Glutamatergic neuron (in vitro differentiated cells): ENCODE measurements at regions not wholly inside any gene's neighbourhood (a gene's known extent, or its start where the extent isn't known, plus 50 kb on each side); places are given as distances from the start of the nearest gene placed in this dataset.

Experiments
- DNase-seq: peaks from one replicate; pipeline ENCODE4 v3.0.0; 2022
- H3K27ac Mint-ChIP-seq: one replicate; pipeline ENCODE4 v1.8.0; 2020; ENCODE audit warnings: mild to moderate bottlenecking, mixed read lengths, inconsistent platforms; ENCODE audit not compliant: unreplicated experiment
- H3K27me3 Mint-ChIP-seq: one replicate; pipeline ENCODE4 v1.8.0; 2020; ENCODE audit warnings: mild to moderate bottlenecking, moderate library complexity, mixed read lengths, inconsistent platforms; ENCODE audit not compliant: unreplicated experiment
- H3K36me3 Mint-ChIP-seq: one replicate; pipeline ENCODE4 v1.8.0; 2020; ENCODE audit warnings: mild to moderate bottlenecking, mixed read lengths, inconsistent platforms; ENCODE audit not compliant: unreplicated experiment
- H3K4me1 Mint-ChIP-seq: one replicate; pipeline ENCODE4 v1.8.0; 2020; ENCODE audit warnings: mild to moderate bottlenecking, low read depth, mixed read lengths, inconsistent platforms; ENCODE audit not compliant: unreplicated experiment
- H3K4me3 Mint-ChIP-seq: one replicate; pipeline ENCODE4 v1.8.0; 2020; ENCODE audit warnings: mild to moderate bottlenecking, mixed read lengths, inconsistent platforms; ENCODE audit not compliant: unreplicated experiment
- H3K9me3 Mint-ChIP-seq: one replicate; pipeline ENCODE4 v1.8.0; 2020; ENCODE audit warnings: mild to moderate bottlenecking, moderate library complexity, mixed read lengths, inconsistent platforms; ENCODE audit not compliant: unreplicated experiment
- TF ChIP-seq, protein P1 (sequence below): fragments of 200-600 bp; sonication (generic); IDR thresholded peaks from one replicate; pipeline ENCODE4 v1.5.0; 2021; ENCODE audit not compliant: partially characterized antibody, unreplicated experiment

DNA sequence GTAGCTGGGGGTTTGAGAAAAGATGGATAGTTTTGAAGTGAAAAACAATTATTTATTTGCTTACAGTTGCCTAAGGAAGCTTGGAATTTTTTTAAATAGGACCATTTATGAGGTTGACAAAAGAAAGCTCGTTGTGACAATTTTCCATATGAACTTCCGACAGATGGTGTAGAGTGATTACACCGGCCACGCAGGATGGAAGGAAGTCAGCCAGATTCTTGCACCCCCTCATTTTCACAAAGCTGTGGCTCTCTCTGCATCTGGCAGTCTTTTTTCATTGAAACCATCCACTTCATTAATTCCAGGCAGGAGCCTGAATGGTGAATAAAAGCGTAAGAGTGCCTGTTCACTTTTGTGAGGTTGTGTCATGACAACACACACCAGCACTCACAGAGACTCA is 1284.1 kb downstream of the AACS start:
- Mint-ChIP-seq H3K27me3 (no peaks in the 10 kb centered on the region), H3K27ac (no peak overlapping the region), H3K36me3 (peaks cover 7% of the 10 kb centered on the region), H3K4me1 (no peaks in the 10 kb centered on the region), H3K9me3 (peaks cover 9% of the 10 kb centered on the region), H3K4me3 (no peak overlapping the region)
- TF ChIP-seq, protein P1, sequence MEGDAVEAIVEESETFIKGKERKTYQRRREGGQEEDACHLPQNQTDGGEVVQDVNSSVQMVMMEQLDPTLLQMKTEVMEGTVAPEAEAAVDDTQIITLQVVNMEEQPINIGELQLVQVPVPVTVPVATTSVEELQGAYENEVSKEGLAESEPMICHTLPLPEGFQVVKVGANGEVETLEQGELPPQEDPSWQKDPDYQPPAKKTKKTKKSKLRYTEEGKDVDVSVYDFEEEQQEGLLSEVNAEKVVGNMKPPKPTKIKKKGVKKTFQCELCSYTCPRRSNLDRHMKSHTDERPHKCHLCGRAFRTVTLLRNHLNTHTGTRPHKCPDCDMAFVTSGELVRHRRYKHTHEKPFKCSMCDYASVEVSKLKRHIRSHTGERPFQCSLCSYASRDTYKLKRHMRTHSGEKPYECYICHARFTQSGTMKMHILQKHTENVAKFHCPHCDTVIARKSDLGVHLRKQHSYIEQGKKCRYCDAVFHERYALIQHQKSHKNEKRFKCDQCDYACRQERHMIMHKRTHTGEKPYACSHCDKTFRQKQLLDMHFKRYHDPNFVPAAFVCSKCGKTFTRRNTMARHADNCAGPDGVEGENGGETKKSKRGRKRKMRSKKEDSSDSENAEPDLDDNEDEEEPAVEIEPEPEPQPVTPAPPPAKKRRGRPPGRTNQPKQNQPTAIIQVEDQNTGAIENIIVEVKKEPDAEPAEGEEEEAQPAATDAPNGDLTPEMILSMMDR = no peak
- no peak for DNase-seq

GRCh38 chr12:126353604-126354003 is 1288.4 kb downstream of the AACS start:
- H3K4me1 Mint-ChIP-seq = no peaks in the 10 kb centered on the region
- TF ChIP-seq, protein P1 = no peak
- H3K9me3 Mint-ChIP-seq = peaks cover 6% of the 10 kb centered on the region
- H3K4me3 Mint-ChIP-seq = no peak overlapping the region
- peaks cover 9% of the 10 kb centered on the region for H3K36me3 Mint-ChIP-seq
- no peak for DNase-seq
- no peak overlapping the region for H3K27ac Mint-ChIP-seq
- H3K27me3 Mint-ChIP-seq = no peaks in the 10 kb centered on the region

GRCh38 chr12:126354633-126355032 is 1289.4 kb downstream of the AACS start:
- Mint-ChIP-seq H3K27me3 (no peaks in the 10 kb centered on the region), H3K27ac (no peak overlapping the region), H3K36me3 (peaks cover 9% of the 10 kb centered on the region), H3K4me1 (no peaks in the 10 kb centered on the region), H3K4me3 (no peak overlapping the region), H3K9me3 (peaks cover 6% of the 10 kb centered on the region)
- DNase-seq = no peak
- TF ChIP-seq, protein P1 = no peak

GRCh38 chr12:126355346-126355745 is 1290.1 kb downstream of the AACS start:
- Mint-ChIP-seq H3K4me1 (no peaks in the 10 kb centered on the region), H3K36me3 (peaks cover 9% of the 10 kb centered on the region), H3K9me3 (peaks cover 6% of the 10 kb centered on the region), H3K27me3 (no peaks in the 10 kb centered on the region), H3K4me3 (no peak overlapping the region), H3K27ac (no peak overlapping the region)
- no peak for DNase-seq
- TF ChIP-seq, protein P1 = no peak

GRCh38 chr12:126358806-126359205 is 1293.6 kb downstream of the AACS start:
- Mint-ChIP-seq H3K36me3 (peaks cover 8% of the 10 kb centered on the region), H3K27ac (no peak overlapping the region), H3K4me3 (no peak overlapping the region), H3K4me1 (no peaks in the 10 kb centered on the region), H3K27me3 (no peaks in the 10 kb centered on the region), H3K9me3 (peaks cover 5% of the 10 kb centered on the region)
- no peak for DNase-seq
- TF ChIP-seq, protein P1 = no peak
